ENCODE measurements at regions not wholly inside any gene's neighbourhood (a gene's known extent, or its start where the extent isn't known, plus 50 kb on each side); places are given as distances from the start of the nearest gene placed in this dataset.

DNA sequence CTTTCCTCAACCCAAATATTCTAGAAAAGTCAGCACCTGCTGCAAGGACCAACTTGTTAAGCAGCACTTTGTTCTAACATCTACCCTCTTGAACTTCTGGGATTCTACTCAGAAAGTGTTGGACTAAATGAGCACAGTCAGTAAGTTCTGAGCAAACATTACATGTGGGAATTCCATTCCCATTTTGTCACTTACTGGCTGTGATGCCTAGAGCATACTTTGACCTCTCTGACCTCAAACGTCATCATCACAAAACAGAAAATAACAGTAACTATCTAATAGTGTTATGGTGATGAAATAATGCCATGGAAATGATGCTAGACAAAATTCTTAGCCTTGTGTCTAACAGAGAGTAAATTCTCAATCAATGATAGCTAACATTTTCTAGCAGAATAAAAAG lies 829.4 kb downstream of the EPHA7 start:
- DNase-seq, result no peak

DNA sequence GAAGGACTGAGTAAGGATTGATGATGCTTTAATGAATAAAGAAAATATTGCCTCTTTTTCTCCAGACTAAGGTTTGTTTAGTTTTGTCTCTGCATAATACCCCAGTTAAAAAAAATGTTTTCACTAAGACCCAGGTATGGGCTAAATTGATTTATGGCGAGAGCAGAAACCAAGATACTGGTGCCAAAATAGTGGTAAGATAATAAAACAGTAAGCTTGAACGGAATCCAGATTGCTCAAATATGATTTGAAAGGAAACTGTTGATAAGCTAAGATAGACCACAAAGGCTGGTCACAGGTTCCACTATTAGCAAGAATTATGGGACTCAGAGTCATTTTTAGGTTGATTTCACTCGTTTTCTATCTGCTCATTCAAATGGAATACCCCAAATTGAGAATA lies 831.2 kb downstream of the EPHA7 start:
- DNase-seq, result no peak

DNA sequence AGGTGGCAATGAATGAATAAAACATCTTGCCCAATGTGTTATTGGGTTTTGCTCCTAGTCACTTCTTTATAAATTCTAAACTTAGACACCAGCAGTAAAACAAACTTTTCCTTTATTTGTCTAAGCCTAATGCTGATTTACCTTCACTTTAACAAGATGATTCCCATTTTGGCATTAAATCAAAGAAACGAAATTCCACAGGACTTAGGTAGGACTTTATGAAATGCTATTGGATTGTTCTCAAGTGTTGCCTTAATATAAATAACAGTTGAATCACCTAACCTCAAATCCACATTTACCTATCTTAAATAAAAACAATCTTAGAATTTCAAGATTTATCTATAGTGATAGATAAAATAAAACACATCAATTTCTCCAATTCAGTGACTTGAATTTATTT lies 831.8 kb downstream of the EPHA7 start:
- no peak for DNase-seq

- DNase-seq, result no peak
These were observed 833.0 kb downstream of the EPHA7 start for GRCh38 chr6:92586236-92586977.

DNA sequence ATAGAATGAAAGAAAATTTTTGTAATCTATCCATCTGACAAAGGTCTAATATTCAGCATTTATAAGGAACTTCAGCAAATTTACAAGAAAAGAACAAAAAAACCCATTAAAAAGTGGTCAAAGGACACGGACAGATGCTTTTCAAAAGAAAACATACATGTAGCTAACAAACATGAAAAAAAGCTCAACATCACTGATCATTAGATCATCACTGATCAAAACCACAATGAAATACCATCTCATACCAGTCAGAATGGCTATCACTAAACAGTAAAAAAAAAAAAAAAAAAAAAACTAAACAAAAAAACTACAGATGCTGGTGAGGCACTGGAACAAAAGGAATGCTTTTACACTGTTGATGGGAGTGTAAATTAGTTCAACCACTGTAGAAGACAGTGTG lies 837.1 kb downstream of the EPHA7 start:
- no peak for DNase-seq

- no peak for DNase-seq
These were observed 842.2 kb downstream of the EPHA7 start for GRCh38 chr6:92577077-92577719.

DNA sequence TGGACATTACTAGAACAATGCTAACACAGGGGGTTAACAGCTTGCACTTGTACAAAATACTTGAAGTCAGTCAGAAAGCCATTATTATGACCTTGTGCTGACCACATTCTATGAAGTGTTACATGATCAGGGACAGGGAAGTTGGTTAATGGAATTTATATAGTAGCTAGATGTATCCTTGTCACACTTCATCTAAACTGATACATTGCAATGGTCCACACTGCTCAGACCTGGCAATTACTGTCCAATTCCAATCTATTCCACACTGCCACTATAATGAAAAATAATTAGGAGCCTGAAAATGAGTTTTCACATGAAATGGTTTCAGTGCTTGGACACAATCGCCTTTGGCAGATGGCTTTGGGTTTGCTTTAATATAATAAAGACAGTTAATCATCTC lies 850.8 kb downstream of the EPHA7 start:
- DNase-seq, result no peak

DNA sequence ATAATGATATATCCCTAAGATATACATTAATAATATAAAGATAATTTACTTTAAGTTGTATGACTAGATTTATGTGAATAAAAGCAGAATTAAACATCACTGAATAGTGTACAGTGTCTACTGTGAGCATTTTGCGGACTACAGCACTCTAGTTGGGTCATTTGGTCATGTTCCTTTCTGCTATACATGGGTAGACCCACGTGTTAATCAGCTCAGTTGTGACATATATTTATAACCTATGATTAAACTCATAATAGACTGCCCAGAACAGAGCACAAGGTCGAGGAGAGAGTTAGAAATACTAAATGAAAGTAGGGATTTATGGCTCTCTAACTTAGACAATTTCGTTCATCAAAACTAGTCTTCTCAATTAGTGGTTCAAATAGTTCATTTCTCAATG lies 852.7 kb downstream of the EPHA7 start:
- no peak for DNase-seq

GRCh38 chr6:92564376-92564775 lies 855.0 kb downstream of the EPHA7 start:
- DNase-seq, result no peak

GRCh38 chr6:92559611-92560010 lies 859.7 kb downstream of the EPHA7 start:
- DNase-seq, result no peak

GRCh38 chr6:92559003-92559402 lies 860.4 kb downstream of the EPHA7 start:
- no peak for DNase-seq

GRCh38 chr6:92550501-92550900 lies 868.9 kb downstream of the EPHA7 start:
- no peak for DNase-seq

DNA sequence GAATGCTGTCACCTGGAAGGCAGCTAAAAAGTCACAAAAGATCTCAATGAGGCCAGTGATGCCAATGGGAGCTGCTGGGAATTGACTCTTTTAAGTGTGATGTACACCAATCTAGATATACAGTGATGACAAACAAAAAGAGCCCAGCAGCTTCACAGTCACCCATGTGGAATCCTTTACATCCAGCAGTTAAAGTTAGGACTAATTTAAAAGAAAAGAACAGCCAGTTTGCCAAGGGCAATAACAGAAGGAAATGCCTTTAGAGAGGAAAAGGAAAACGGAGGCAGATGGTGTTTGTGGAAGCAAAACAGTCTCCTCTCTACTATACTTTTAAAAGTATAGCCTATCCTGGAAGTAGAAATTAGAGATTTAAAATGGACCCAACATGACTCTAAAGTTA lies 873.5 kb downstream of the EPHA7 start:
- no peak for DNase-seq

DNA sequence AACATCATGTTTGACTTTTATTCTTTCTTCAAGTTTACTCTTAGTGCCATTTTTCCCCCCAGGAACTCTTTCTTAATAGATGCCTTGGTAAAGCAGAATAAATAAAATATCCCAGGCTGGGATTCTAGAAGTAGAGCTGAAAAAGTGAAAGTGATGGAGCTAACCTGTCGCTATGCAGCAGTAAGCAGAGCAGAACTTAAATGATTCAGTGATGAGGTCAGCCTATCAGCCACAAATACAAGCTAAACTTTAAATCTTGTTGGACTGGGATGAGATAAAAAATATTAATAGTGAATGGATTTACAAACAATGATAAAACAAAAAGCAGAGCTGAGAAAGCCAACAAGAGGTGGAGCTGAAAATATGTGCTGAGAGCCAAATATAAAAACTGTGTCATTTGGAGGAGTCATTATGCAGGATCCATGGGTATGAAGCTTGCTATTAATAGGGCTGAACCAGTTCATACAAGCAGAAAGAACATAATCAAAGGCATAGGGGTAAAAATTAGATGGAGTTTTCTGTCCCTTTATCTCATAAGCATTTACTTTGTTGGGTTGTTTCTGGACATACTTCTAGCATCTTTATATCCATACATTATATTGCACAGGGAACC lies 877.8 kb downstream of the EPHA7 start:
- no peak for DNase-seq

DNA sequence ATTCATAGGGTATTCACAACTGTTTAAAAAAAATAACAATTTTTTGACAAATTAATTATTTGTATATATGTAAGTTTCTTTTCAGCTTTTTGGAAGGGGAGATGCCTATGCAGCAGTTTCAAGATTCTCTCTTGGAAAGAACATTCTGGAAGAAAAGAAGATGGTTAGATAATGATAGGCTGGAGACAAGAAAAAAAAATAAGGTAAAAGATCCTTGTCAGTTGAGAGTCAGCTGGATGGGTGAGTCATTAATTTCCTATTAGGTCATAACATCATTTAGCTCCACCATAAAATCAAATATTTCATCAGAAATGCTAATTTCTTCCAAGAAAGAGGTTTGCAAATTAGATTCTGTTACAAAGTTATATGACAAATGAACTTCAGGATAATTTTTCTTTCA lies 880.4 kb downstream of the EPHA7 start:
- no peak for DNase-seq

GRCh38 chr6:92538275-92538674 lies 881.1 kb downstream of the EPHA7 start:
- no peak for DNase-seq

- no peak for DNase-seq
These were observed 885.2 kb downstream of the EPHA7 start for GRCh38 chr6:92534109-92534508.

- no peak for DNase-seq
These were observed 896.8 kb downstream of the EPHA7 start for GRCh38 chr6:92522589-92522988.

GRCh38 chr6:92521553-92521952 lies 897.8 kb downstream of the EPHA7 start:
- DNase-seq, result no peak

GRCh38 chr6:92510137-92510536 lies 909.2 kb downstream of the EPHA7 start:
- no peak for DNase-seq

DNA sequence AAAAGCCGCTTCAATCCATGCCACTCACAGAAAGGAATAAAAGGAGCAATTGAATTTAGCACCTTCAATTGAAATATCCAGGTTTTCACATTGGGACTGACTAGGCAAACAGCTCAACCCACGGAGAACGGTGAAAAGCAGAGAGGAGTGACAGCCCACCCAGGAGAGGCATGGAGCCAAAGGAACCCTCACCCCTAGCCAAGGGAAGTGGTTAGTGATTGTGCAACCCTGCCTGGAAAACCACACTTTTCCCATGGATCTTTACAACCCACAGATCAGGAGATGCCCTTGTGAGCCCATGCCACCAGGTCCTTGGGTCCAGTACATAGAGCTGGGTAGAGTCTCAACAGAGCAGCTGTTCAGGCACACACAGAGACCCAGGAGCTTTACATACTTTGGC lies 911.8 kb downstream of the EPHA7 start:
- no peak for DNase-seq

GRCh38 chr6:92504509-92504908 lies 914.9 kb downstream of the EPHA7 start:
- DNase-seq, result no peak

- no peak for DNase-seq
These were observed 922.1 kb downstream of the EPHA7 start for GRCh38 chr6:92497281-92497680.

- DNase-seq, result no peak
These were observed 922.8 kb downstream of the EPHA7 start for GRCh38 chr6:92496527-92496926.

DNA sequence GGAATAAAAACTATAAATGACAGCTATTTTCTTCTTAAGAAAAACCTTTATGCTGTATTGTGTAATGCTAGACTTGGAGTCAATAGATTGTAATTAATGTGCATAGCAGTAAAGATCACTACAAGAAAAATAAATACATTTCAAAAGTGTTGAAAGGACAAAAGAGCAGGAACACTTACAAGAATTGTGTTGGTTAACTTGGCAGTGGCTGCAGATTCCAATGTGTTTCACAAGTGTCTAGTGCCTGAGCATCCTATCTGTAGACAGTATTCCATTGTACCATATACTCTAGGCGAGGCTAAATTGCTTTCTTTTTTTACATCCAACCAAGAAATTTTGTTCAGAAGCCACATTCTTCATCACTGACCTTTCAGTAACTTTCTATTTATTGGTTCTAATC lies 924.1 kb downstream of the EPHA7 start:
- DNase-seq, result no peak
